ENCODE measurements at regions not wholly inside any gene's neighbourhood (a gene's known extent, or its start where the extent isn't known, plus 50 kb on each side); places are given as distances from the start of the nearest gene placed in this dataset.
"Not testable (repeated sequence)": the region's sequence is repeated elsewhere in the genome, so short reads cannot be mapped to it uniquely, and the experiment has no call there.

DNA sequence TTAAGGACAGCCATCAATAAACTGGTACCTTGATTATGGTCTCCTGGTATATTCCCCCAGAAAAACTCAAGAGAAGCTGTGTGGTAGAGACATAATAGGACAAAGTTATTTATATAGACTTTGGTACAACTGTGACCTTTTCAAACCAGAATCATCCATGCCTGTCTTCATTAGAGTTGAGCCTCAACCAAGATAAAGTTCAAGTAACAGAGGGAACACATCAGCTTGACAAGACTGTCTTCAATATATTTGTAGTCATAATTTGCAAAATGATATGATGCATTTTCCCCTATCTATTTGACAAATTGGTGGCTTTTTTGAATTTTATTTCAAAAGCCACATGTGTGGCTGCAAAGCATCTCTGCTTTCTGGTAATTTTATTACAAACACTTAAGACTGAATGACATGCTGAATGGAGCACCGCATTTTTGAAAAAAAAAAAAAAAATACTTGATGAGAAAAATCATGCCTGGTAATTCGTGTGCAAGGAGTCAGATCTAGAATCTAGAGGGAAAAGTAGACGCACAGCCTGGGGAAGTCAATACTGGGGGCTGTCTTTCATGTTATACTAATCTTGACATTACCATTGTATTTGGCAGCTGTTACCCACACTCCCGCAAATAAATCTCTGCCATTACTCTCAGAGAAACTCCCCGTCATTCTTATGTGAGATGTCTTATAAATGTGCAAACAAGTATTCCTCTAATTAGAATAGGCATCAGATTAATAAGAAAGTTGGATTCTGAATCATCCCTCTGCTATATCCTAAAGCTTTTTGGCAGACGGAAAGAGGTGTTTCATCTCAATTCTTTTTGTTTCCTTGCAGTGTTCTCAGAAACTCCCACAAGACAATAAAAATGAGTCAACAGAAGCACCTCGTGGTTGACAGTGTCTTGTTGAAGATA is 554.8 kb upstream of the CBLB start:
- no peak for DNase-seq

DNA sequence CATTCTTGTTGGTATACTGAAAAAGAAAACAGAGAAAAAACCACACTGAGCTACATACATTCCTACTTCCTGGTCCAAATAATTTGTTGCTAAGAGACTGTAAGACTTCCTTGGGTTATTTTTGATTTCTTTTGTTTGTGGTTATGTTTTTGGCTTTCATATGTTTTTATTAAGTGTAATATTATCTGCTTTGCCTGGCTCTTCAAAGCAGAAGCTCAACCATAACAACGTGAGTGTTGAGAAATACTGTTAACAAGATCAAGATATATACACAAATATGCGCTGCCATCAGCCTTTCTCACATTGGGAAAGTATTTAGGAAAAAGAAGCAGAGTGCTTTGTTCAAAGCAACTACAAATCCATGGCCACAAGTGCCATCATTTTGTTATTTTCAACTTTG is 556.2 kb upstream of the CBLB start:
- no peak for DNase-seq

DNA sequence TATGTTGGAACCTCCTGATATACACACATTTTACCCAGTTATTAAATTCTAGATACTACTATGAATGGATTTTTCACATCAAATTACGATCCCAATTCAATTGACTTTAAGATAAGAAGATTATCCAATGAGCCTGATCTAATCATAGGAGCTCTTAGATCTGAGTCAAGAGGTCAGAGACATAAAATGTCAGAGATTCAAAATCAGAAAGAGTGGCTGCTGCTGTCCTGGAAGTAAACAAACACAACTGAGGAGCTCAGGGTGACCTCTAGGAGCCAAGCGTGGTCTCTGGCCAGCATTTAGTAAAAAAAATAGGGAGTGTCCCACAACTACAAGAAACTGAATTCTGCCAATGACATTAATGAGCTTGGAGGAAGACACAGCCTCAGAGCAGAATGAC is 557.1 kb upstream of the CBLB start:
- DNase-seq, result no peak

GRCh38 chr3:106428565-106428994 is 559.8 kb upstream of the CBLB start:
- DNase-seq, result no peak

GRCh38 chr3:106431721-106432120 is 562.9 kb upstream of the CBLB start:
- DNase-seq, result no peak

- no peak for DNase-seq
Observed at GRCh38 chr3:106435899-106436453, 567.2 kb upstream of the CBLB start.

DNA sequence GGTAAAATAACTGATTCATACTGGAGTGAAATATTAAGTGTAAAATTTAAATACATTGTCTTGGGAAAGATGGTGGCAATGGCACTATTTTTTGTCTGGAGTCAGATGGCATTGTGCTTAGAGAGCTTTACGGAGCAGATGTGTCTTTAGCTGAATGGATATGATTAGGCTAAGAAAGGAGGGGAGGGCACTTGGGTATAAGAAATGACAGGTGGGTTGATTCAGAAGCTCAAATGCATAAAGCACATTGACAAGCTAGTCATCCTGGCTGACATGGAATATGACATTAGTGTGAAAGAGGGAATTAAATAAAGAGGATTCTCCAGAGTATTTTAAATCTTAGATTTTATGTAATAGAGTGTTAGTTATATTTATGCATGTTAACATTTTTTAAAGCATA is 570.1 kb upstream of the CBLB start:
- DNase-seq, result no peak

DNA sequence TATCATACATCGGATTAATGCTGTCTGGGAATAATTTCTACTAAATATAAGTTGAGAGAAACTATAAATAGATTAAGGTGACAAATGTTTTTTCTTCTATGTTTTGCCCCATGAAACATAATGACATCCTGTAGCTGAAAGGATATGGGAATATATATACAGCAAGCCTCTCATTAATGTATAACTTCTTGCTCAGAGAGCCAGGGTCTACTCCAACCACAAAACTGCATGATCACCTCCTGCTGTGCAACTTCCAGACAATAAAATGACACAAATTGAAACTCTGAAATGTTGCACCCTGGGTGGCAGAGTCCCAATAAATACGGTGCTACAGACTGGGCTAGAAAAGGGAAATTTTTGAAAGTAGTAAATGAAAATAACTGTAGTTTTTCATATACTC is 571.9 kb upstream of the CBLB start:
- no peak for DNase-seq

- no peak for DNase-seq
Observed at GRCh38 chr3:106446271-106446670, 577.5 kb upstream of the CBLB start.

DNA sequence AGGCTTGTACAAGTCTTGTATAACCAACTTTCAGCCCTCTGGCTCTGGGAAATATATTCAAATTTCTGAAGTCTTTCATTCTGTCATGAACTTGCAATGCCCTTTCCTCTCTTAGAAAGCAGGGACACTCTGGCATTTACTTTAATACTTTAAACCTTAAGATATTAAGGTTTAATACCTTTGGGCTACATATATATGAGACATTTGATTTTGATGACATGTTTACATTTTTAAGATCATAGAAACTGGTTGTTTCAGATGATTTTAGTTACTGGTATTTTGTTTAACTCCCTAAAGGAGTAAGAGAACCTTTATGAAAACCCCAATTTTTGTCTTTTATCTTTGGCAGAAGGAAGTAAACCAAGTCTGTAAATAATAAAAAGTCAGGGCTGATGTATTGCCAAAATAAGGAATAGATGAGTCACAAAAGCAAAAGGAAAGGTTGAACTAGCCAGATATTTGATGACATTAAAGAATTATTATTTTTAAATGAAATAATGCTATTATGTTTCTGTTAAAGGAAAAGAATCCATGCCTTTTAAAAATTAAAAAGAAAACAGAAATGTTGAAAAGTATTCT is 579.0 kb upstream of the CBLB start:
- DNase-seq, result no peak

- DNase-seq, result not testable (repeated sequence)
Observed at GRCh38 chr3:106448372-106448966, 579.7 kb upstream of the CBLB start.

GRCh38 chr3:106452096-106452495 is 583.3 kb upstream of the CBLB start:
- DNase-seq, result no peak

DNA sequence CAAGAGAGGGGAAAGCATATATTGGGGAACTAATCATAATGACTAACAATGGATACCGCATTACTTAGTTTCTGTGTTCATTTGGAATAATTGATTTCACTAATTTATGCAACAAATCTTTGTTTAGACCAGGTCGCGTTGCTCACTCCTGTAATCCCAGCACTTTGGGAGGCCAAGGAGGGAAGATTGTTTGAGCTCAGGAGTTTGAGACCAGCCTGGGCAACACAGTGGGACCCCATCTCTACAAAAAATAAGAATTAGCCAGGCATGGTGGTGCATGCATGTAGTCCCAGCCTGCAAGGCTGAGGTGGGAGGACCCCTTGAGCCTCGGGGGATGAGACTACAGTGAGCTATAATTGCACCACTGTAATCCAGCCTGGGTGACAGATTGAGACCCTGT is 585.7 kb upstream of the CBLB start:
- DNase-seq, result no peak

- no peak for DNase-seq
Observed at GRCh38 chr3:106457281-106458180, 588.7 kb upstream of the CBLB start.

DNA sequence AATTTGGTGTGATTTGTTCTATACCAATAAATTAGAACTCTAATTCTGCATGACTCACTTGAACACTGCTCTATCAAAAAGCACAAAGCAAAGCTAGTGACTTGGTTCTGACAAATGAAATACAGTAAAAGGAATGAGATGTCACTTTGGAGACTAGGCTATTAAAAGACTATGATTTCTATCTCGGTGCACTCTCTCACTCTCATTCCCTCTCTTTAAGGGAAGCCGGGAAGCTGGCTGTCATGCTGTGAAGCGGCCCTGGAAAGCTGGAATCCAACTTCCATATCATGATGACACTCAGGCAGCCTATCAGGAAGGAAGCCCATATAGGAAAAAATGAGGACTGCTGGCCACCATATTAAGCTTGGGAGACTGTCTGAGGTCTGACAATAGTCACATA is 590.1 kb upstream of the CBLB start:
- DNase-seq, result no peak

- DNase-seq, result no peak
Observed at GRCh38 chr3:106466881-106467280, 598.1 kb upstream of the CBLB start.

- no peak for DNase-seq
Observed at GRCh38 chr3:106473576-106474475, 605.0 kb upstream of the CBLB start.

- no peak for DNase-seq
Observed at GRCh38 chr3:106482451-106482850, 613.6 kb upstream of the CBLB start.

DNA sequence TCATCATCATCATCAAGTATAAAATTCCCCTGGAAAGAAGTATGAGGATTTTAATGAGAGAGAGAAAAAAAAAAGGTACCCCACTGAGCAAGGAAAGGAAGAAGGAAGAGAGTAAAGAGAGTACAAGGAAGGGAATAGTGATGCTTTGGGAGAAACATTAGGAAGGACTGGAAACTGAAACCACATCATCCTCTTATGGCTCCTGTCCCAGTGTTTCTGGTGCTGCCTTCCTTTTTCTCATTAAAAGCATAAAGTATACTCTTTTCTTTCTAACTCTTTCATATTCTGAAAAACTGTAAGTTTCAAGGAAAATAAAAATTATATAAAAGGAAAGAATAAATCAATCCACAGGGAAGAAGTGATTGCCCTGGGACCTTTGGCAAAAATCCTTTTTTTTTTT is 616.4 kb upstream of the CBLB start:
- no peak for DNase-seq

DNA sequence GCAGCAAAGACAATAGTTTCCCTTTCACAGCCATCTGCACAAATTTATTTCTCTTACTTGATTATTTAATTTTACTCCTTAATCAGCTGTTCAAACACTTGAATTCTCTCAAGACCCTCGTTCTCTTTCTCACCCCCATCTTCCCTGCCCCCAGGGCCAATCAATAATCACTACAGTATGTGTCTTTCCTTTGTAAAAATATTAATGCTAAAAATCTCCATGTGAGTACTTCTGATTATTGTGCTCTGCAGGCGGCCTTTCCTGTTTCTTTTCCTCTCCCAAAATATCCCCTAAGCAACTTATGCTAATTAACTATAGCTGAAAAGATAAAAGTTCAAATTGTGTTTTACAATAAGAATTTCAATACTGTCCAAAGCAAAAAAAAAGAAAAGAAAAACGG is 617.0 kb upstream of the CBLB start:
- DNase-seq, result no peak

GRCh38 chr3:106486945-106487639 is 618.3 kb upstream of the CBLB start:
- DNase-seq, result not testable (repeated sequence)
